HG02885 (cell line): ENCODE measurements at regions not wholly inside any gene's neighbourhood (a gene's known extent, or its start where the extent isn't known, plus 50 kb on each side); places are given as distances from the start of the nearest gene placed in this dataset.
"Not testable (repeated sequence)": the region's sequence is repeated elsewhere in the genome, so short reads cannot be mapped to it uniquely, and the experiment has no call there.

Experiments
- ATAC-seq: cut with Tn5 transposase; IDR thresholded peaks from one replicate; pipeline ENCODE4 v1.9.1; 2021; ENCODE audit warnings: mild to moderate bottlenecking; ENCODE audit not compliant: unreplicated experiment, poor library complexity

DNA sequence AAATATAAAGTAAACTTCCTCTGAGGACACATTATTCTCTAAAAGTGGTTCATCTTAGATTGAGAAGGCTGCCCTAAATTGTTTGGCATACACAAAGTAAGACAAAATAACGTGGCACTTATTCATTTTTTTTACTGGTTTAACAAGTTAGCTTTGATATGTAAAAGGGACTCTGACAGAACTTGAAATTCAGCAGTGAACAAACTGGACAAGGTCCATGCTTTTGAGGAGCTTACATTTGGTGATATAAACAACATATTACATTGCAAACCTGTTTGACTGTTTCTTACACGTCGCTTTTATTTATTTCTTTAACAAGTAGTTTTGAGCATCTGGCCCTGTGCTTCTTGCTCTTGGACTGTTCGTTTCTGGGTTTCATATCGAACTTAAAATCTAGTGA lies 253.1 kb upstream of the POM121L12 start:
- no peak for ATAC-seq

DNA sequence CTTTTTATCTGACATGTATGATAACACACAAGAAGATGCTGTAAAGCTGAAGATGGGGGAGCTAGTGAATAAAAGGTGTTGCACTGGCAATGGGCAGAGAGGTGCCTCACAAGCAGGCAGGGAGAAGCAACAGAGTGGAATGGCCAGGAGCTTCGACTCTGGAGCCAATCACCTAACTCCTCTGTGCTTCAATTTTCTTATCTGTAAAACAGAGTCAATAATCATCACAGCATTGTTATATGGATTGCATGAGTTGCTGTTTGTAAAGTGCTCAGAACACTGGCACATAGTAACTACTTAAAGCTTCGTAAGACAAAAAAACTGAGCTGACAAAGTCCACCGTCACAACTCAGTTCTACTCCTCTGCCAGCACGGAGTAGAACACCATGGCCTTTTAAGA lies 254.2 kb upstream of the POM121L12 start:
- no peak for ATAC-seq

DNA sequence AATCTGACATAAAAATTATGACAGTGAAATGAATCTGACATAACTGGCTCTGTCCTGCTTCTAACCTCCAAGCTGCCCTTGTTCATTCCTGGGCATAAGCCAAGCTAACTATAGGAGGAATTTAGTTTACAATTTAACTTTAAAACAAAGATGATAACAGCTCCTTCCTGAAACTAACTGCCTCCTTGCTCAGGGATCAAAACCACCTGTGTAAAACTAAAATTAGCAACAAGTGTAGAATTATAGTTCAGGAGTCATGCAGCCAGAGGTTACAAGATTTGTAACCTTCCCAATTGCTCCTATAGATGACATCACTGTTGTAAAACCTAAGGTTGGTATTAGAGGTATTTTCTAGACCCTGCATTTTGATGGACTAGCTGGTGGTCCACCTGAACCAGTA lies 256.4 kb upstream of the POM121L12 start:
- no peak for ATAC-seq

DNA sequence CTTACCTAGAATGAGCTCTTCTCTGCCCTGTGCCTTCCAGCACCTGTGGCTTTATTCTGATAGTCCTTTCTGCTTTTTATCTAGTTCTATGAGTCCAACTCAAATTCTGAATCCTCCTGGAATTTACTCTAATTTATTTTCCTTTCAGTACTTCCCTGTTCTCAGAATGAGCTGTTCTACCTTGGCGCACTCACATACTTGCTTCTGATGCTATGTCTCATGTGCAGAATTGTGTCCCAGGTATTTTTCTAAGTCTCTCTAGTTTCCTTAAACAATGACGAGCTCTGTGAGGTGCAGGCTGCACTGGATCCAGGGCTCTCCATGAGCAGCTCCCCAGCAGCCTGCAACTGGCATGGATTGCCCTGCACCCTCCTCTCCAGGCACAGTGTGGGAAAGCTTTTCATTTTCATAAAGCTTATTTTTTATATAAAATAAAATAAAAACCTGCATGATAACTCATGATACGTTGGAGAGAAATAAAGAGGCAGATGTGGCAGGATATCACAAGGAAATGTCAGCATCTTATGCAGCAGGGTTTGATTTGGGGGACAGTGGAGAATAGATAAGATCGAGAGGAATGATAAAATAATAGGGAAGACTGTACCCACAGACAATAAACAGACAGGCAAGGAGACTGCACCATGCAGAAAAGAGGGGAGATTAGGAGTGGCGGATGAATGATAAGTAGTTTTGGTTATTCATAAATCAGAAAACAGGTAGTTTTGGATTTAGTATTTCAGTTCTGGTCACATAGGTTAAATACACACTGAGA lies 258.2 kb upstream of the POM121L12 start:
- ATAC-seq: no peak

DNA sequence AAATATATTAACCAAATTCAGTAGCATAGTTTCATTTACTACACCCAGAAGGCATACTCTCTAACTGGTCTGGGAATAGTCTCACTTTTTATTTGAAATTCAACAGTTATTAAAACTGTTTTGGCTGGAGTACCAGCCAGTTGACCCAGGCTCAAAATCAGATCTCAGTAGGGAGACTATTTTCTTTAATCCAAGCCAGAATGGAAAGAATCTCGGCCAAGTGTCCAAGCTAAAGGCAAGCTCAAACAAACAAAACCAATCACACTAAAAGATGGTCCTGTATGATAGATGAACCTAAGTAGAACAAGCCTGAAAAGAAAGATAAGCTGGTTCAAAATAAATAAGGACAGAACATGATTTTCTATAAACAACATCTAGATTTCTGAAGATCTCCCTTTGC lies 259.6 kb upstream of the POM121L12 start:
- ATAC-seq: no peak

DNA sequence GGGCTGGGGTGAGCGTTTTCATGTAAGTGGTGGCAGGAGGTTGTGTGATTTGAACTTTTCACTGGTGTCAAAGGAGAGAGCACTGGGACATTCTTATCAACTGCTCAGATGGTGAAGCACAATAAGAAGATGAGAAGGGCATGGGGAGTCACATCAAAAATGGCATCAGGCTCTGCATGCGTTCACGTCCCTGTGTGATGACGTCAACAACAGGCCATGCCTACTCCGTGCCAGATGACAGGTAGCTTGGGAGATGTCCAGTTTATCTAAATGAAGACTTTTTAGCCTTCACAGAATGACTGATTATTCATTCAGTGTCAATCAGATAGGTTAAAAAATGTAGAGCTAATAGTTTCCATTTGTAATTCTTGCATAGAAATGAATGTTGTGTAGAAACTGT lies 264.3 kb upstream of the POM121L12 start:
- no peak for ATAC-seq

DNA sequence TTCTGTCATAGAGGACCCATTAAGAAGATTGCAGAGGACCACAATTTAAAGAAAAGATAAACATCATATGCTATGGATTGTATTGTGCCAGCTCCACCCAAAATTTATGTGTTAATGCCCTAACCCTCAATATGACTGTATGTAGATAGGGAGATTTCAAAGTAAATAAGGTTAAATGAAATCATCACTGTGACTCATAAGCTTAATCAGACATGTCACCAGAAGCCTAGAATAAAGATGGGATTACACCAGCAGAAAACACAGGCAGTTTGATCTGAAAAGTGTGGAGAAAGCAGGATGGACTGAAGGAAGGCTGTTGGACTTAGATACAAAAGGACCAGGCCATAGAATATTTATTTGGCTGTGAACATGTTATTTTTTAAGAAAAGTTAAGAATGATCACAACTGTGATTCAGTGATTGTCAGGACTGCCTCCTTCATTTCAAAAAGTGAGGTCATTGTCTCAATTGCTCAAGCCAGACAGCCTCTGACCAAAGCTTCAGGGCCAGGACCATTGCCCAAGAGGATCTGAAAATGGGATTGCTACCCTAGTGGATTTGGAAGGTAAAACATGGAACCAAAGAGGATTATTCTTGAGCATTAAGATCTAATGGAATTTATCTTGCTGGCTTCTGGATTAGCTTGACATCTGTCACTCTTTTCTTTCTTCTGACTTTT lies 270.8 kb upstream of the POM121L12 start:
- no peak for ATAC-seq

DNA sequence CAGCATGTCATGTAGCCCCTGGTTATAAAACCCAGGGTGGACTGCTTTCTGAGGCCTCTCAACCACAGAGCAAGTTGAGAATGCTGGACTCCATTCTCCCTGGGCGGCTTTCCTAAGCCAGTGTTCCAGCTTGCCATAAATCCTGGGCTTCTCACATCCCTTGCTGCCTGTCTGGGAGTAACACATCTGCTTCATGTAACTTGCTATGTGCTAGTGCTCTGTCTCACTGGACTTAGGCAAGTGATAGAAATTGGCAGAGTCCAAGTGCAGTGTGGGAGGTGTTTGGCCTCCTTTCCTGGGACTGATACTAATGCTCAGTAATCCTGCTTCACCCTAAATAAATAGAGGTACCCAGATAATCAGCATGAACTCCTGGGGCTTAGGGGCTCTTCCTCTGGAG lies 277.1 kb upstream of the POM121L12 start:
- ATAC-seq: no peak

DNA sequence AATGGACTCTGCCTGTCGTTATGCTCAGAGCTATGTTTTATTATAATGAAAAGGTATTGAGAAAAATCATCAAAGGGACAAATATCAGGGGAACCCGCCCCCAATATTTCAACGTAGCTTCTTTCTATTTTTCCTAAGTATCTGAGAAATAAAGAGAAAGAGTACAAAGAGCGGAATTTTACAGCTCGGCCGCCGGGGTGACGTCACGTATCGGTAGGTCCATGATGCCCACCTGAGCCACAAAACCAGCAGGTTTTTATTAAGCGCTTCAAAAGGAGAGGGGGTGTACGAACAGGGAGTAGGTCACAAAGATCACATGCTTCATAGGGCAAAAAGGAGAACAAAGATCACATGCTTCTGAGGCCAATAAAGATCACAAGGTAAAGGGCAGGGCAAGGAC lies 281.6 kb upstream of the POM121L12 start:
- no peak for ATAC-seq

DNA sequence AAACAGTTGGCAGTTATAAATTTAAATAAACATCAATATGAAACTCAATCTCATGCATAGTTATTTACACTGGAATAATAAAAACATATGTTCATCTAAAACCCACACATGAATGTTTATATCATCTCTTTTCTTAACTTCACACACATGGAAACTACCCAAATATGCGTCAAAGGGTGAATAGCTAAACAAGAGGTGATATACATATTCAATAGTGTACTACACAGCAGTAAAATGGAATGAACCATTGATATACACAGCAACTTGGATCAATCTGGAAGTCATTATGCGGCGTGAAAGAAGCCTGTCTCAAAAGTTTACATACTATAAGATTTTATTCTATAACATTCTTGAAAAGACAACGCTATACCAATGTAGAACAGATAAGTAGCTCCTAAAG lies 282.5 kb upstream of the POM121L12 start:
- no peak for ATAC-seq

DNA sequence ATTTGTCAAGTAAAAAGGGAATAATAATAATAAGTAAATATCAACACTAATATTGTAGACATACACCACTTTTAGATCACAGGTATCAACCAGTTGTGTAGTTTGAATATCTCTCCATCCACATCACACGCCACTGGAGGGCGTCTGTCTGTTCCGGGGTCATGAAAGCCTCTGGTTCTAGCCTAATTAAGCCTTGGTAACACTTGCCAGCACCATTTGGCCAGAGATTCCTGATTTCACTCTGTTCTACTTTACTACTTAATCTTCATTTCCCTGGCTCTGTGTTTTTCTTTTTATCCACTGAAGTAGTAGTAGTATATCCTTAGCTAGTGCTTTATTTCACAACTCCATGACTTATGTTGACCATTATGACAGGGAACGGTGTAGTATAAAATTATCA lies 285.6 kb upstream of the POM121L12 start:
- no peak for ATAC-seq

DNA sequence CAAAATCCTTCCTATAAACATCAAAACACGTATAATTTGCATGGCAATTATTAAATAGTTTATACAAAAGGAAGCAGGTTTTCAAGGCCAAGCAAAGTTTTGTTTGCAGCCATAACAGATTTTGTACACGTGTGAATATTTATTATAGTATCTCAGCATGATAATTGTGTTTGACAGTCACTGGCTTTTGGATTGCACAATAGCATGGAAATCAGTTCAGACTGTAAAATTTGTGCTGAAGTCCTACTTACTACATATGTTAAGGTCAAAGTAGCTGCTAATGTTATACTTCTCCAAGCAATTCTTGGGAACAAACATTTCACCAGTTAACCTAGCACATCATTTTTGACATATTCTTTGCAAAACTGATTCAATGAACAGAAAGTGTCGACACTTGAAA lies 287.6 kb upstream of the POM121L12 start:
- no peak for ATAC-seq

DNA sequence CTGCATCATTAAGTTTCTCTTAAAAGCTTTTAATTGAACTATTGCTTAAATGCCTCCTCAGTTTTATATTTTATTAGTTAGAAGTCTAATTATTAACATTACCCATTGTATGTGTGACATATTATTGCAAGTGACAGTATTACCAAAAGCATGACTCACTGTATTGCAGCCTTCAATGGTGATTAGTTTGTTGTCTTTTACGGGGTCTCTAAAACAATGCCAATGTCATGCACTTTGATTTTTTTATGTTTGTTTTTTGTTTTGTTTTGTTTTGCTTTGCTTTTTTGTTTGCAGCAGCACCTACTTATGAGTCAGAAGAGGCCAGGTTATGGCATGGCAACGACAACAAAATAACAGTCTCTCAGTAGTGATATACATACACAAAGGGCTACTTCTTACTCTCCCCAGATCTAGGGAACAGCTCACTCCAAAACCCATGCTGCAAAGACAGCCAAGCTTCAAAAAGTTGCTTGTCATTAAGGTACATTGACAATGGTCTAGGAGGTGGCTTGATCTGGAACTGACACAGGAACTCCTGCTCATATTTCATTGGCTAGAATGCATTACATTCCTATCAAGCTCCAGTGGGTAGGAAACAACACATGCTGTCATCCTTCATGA lies 293.7 kb upstream of the POM121L12 start:
- ATAC-seq: no peak

DNA sequence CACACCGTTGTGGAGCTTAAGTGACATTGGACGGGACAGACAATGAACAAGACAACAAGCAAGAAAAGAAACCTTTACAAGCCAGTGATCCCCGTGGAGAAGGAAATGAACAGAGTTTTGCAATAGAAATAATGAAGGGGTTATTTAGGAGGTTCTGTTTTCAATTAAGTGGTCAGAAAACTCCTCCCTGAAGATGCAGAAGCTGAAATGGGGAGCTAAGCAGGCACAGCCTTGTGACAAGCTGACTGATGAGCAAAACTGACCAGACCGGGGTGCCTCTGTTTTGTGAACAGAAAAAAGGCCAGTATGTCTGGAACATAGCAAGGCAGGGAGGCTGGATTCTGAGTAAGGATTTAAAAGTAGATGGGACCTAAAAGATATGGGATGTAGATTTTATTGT lies 299.8 kb upstream of the POM121L12 start:
- no peak for ATAC-seq

DNA sequence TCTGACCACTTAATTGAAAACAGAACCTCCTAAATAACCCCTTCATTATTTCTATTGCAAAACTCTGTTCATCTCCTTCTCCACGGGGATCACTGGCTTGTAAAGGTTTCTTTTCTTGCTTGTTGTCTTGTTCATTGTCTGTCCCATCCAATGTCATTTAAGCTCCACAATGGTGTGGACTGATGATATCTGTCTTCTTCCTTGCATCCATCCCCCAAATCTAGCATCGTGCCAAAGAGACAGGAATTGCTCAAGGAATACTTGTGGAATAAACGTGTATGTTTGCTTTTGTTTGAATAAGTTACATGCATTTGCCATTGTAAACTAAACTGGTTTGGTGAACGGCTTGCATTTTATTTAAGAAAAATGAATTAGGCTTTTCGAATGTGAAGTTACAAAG lies 306.8 kb upstream of the POM121L12 start:
- ATAC-seq: not testable (repeated sequence)

DNA sequence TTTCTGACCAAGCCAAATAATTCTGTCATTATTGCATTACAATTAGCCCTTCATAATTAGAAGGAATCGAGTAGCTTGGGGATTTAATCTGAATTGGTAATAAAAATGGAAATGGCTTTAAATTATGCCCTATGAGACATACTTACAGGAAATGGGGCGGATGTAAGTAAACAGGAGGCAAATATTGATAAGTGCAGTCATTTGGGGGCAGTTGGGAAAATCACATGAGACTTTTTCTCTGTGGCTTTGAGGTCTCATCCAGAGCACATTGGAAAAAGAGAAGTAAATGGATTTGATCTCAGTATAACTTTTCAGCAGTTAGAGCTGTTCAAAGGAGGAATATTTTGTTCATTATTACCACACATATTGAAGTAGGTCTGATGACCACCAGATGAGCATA lies 307.8 kb upstream of the POM121L12 start:
- ATAC-seq: no peak

DNA sequence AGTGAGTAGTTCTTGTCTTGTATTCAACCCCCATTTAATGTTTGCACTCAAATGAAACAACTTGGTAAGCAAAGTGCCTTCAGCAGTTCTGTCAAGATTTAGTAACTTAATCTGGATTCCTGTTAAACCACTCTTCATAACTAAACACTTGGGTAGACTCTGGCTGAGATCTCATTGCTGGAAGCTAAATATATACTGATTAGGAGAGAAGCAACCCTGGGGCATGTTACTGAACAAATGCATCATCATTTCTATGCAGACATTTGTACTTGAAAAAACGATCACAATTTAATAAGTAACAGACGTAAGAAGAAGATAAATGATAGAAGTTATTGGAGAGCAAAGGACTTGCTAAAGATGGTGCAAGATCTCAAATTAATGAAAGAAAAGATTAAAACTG lies 308.4 kb upstream of the POM121L12 start:
- no peak for ATAC-seq

DNA sequence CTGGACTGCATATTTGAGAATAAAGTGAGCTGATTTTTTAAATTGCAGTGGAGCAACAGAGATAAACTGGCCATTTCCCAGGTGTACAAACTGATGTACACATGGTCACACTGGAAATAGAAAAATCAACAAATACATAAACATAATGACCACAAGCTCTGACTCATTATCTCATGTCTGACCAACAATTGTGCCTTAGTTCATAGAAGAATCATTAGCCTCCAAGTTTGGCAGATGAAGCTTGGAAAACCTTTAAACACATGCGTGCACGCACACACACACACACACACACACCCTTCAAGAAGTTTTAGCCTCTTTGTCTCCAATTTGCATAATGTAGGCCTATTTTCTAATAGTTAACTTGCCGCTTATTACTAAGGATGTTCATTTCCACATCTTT lies 308.9 kb upstream of the POM121L12 start:
- no peak for ATAC-seq

DNA sequence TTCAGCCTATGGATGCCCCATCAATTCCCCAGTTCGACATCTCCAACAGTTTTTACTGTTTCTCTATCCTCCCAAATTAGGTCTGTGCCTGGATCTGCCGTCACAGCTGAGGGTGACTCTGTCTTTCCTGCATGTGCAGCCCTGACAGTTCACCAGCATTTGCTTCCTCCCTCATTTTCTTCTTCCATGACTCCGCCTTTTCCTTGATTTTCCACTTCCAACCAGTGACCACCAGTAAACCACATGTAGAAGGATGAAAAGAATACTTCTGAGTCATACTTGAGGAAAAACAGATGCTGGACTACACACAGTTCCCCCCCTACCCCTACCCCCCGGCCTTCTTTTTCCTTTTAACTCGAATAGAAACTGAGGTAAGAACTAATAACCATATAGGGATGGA lies 311.8 kb upstream of the POM121L12 start:
- no peak for ATAC-seq

DNA sequence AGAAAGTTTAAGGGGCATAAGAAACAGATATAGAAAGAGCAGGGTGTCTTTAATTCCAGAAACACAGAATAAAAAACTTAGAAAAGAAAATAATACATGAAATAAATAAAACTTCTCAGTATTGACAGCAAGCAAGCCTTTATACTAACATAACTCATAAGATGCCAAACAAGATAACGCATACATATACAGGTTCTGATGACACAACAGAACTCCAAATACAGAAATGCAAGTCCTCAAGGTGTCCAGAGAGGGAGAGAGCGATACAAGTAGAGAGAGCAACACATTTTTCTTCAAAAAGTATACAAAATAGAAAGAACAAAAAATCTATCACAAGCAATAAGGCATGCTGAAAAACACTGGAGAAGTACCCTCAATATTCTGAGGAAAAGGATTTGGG lies 314.6 kb upstream of the POM121L12 start:
- no peak for ATAC-seq

DNA sequence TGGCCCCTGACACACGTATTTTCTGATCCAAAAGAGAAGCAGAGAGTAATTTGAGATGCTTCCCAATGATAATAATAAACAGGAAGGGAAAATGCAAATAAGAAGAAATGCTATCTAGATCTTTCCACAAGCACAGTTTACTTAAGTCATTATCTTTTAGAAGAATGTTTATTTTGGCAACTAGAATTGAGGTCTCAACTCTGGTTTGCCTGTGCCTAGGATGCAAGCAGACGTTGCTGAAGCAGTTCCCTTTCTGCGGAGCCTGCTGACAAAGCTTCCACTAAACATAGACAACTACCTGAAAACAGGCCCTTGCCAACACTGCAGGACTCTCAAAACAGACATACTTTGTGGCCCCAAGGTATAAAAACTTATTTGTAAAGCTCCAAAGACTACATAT lies 315.8 kb upstream of the POM121L12 start:
- no peak for ATAC-seq

DNA sequence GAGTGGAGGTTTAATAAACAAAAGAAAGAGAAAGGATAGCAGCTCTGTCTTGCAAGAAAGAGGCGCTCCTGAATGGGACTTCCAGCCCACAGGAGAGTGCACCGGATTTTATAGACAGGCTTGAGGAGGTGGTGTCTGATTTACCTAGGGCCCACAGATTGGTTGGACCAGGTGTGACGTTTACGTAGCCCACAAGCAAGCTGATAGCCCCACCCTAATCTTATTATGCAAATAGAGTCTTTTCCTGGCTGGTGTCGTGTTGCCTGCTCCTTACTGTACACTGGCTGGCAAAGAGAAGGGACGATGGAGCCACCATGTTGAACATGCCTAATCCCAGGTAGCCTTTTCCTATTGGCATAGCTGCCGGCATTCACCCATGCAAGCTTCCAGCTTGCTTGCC lies 319.7 kb upstream of the POM121L12 start:
- ATAC-seq: no peak
